GM18507 (cell line): ENCODE measurements at regions not wholly inside any gene's neighbourhood (a gene's known extent, or its start where the extent isn't known, plus 50 kb on each side); places are given as distances from the start of the nearest gene placed in this dataset.
"Not testable (repeated sequence)": the region's sequence is repeated elsewhere in the genome, so short reads cannot be mapped to it uniquely, and the experiment has no call there.

Experiments used
- DNase-seq: peaks from one replicate; pipeline ENCODE4 v3.0.0; 2011; ENCODE audit warnings: low read depth; ENCODE audit not compliant: insufficient read length; ENCODE audit errors: extremely low spot score
- FAIRE-seq: peaks from 2 replicates; lab custom pipeline; 2011; peaks lifted over from hg19 to GRCh38; lab: Jason Lieb, UNC

GRCh38 chr16:85213926-85214675 is 101.8 kb upstream of the CIBAR2 start:
- no peak for FAIRE-seq
- DNase-seq = no peak

- FAIRE-seq = no peak
Measured at GRCh38 chr16:85215478-85216118, 103.3 kb upstream of the CIBAR2 start.

GRCh38 chr16:85216522-85217375 is 104.5 kb upstream of the CIBAR2 start:
- DNase-seq (no peak), FAIRE-seq (no peak)

More at GRCh38 chr16:85215478-85216118, 103.3 kb upstream of the CIBAR2 start:
- DNase-seq = no peak

GRCh38 chr16:85220125-85220839 is 108.0 kb upstream of the CIBAR2 start:
- DNase-seq = no peak
- FAIRE-seq = no peak

- no peak for FAIRE-seq
- DNase-seq = no peak
Measured at GRCh38 chr16:85220964-85221731, 108.9 kb upstream of the CIBAR2 start.

GRCh38 chr16:85221771-85222154 is 109.5 kb upstream of the CIBAR2 start:
- FAIRE-seq = no peak
- DNase-seq = no peak

- DNase-seq (no peak), FAIRE-seq (no peak)
Measured at GRCh38 chr16:85222155-85222863, 110.0 kb upstream of the CIBAR2 start.

GRCh38 chr16:85225257-85225656 is 113.0 kb upstream of the CIBAR2 start:
- DNase-seq = no peak
- FAIRE-seq = no peak

GRCh38 chr16:85225721-85226120 is 113.4 kb upstream of the CIBAR2 start:
- FAIRE-seq = no peak
- DNase-seq = no peak

GRCh38 chr16:85227084-85227945 is 115.0 kb upstream of the CIBAR2 start:
- peak; percentile 98 for FAIRE-seq
- DNase-seq = peak; percentile 74

- DNase-seq (no peak), FAIRE-seq (no peak)
Measured at GRCh38 chr16:85227946-85228862, 115.9 kb upstream of the CIBAR2 start.

- FAIRE-seq (no peak), DNase-seq (no peak)
Measured at GRCh38 chr16:85228970-85229430, 116.7 kb upstream of the CIBAR2 start.

- FAIRE-seq (no peak), DNase-seq (no peak)
Measured at GRCh38 chr16:85229869-85230462, 117.7 kb upstream of the CIBAR2 start.

- FAIRE-seq, DNase-seq: not testable (repeated sequence)
Measured at GRCh38 chr16:85230764-85231383, 118.6 kb upstream of the CIBAR2 start.

GRCh38 chr16:85231959-85232358 is 119.7 kb upstream of the CIBAR2 start:
- DNase-seq (no peak), FAIRE-seq (no peak)
